HepG2 (cell line): ENCODE measurements at regions not wholly inside any gene's neighbourhood (a gene's known extent, or its start where the extent isn't known, plus 50 kb on each side); places are given as distances from the start of the nearest gene placed in this dataset.

ENCODE experiments used
- ATAC-seq: fragments of 200-7000 bp; cut with Tn5 transposase; 3 replicates; pipeline ENCODE4 v1.9.1; 2020; ENCODE audit warnings: mild to moderate bottlenecking, moderate library complexity
- BruUV-seq: library from RNA; stranded (reverse); fragments of 400-500 nt; replicated peaks from 2 replicates; lab custom pipeline; 2021; lab: Mats Ljungman, UMichigan
- CTCF ChIA-PET: fragments of 300-600 bp; formaldehyde crosslinking; extraction: SDS; loops from one replicate; lab custom pipeline; 2021; ENCODE audit warnings: low total read pairs, inconsistent platforms, low intra/inter-chr PET ratio; lab: Yijun Ruan, JAX
- POLR2A ChIA-PET: fragments of 350-600 bp; sonication (Branson Sonifier 250); formaldehyde crosslinking; loops from one replicate; lab custom pipeline; 2020; ENCODE audit warnings: antibody characterized with exemption, inconsistent platforms; lab: Yijun Ruan, JAX
- DNase-seq: peaks from one replicate; pipeline ENCODE4 v3.0.0-alpha.2; 2015; ENCODE audit warnings: low spot score
- FAIRE-seq: peaks from 3 replicates; lab custom pipeline; 2011; peaks lifted over from hg19 to GRCh38; lab: Jason Lieb, UNC
- H2AFZ ChIP-seq: one replicate; pipeline ENCODE4 v1.6.1; 2011; ENCODE audit warnings: low read length, inconsistent platforms
- H3K27ac ChIP-seq: fragments of 300-600 bp; 3 replicates; pipeline ENCODE4 v1.8.0; 2011; ENCODE audit warnings: mixed run types, mild to moderate bottlenecking, mixed read lengths, low read length, inconsistent platforms; ENCODE audit not compliant: insufficient read depth; ENCODE audit errors: extremely low read length
- H3K27me3 ChIP-seq, 2 experiments: fragments of 200-600 bp in 1 of 2; 2 replicates in 1 of 2; 3 replicates in 1 of 2; pipeline versions ENCODE4 v1.6.0 to v1.8.0; 2011; ENCODE audit warnings: low read length in 2 of 2, mild to moderate bottlenecking in 2 of 2, moderate library complexity in 2 of 2, inconsistent platforms in 1 of 2; ENCODE audit not compliant: insufficient read depth in 2 of 2, control insufficient read depth in 1 of 2
- H3K36me3 ChIP-seq, 2 experiments: fragments of 200-600 bp in 1 of 2; replicated peaks in 1 of 2; 2 replicates in 1 of 2; 3 replicates in 1 of 2; pipeline versions ENCODE4 v1.5.1 to v1.8.0; 2011; ENCODE audit warnings: low read length in 2 of 2, inconsistent platforms in 1 of 2; ENCODE audit not compliant: insufficient read depth in 2 of 2, control insufficient read depth in 1 of 2
- H3K4me1 ChIP-seq: 2 replicates; pipeline ENCODE4 v1.5.1; 2012; ENCODE audit warnings: low read length, inconsistent platforms; ENCODE audit not compliant: insufficient read depth
- H3K4me2 ChIP-seq: 2 replicates; pipeline ENCODE4 v1.6.0; 2011; ENCODE audit warnings: low read depth, low read length, inconsistent platforms
- H3K4me3 ChIP-seq, 3 experiments: fragments of 200-600 bp in 1 of 3; sonication (generic), shearing (Covaris generic) in 1 of 3; replicated peaks in 1 of 3; 2 replicates each; pipeline ENCODE4 v1.5.1; 2011 to 2016; ENCODE audit warnings: low read length in 3 of 3, inconsistent platforms in 2 of 3, low read depth in 2 of 3, mild to moderate bottlenecking in 2 of 3, control low read depth in 1 of 3, mixed read lengths in 1 of 3; ENCODE audit not compliant: insufficient read depth in 1 of 3
- H3K79me2 ChIP-seq: one replicate; pipeline ENCODE4 v1.6.1; 2011; ENCODE audit warnings: low read length, inconsistent platforms; ENCODE audit not compliant: insufficient read depth
- H3K9ac ChIP-seq: 2 replicates; pipeline ENCODE4 v1.6.0; 2011; ENCODE audit warnings: mild to moderate bottlenecking, low read depth, low read length, inconsistent platforms; ENCODE audit not compliant: insufficient read depth
- H3K9me3 ChIP-seq: 2 replicates; pipeline ENCODE4 v1.5.1; 2012; ENCODE audit warnings: mild to moderate bottlenecking, low read length
- H4K20me1 ChIP-seq: 2 replicates; pipeline ENCODE4 v1.6.0; 2011; ENCODE audit warnings: inconsistent platforms, mild to moderate bottlenecking, low read length, moderate library complexity; ENCODE audit not compliant: insufficient read depth
- GPBP1L1 ChIP-seq: sonication (generic); formaldehyde crosslinking; IDR thresholded peaks from 2 replicates; pipeline ENCODE4 v1.5.0; 2020; ENCODE audit warnings: mild to moderate bottlenecking, missing genetic modification reagents
- GTF2F1 ChIP-seq: fragments of 150-350 bp; IDR thresholded peaks from 2 replicates; pipeline ENCODE4 v1.6.1; 2014; ENCODE audit warnings: low read length
- NONO ChIP-seq, 2 experiments: fragments of 450-650 bp in 1 of 2; sonication (generic) in 1 of 2; formaldehyde crosslinking in 1 of 2; IDR thresholded peaks in 1 of 2; conservative IDR thresholded peaks in 1 of 2; 2 replicates each; pipeline versions ENCODE4 v1.6.1 to v1.8.0; 2017 to 2022; ENCODE audit warnings: mild to moderate bottlenecking in 1 of 2, missing genetic modification reagents in 1 of 2, moderate library complexity in 1 of 2
- ZC3H4 ChIP-seq: sonication (generic); formaldehyde crosslinking; IDR thresholded peaks from 2 replicates; pipeline ENCODE4 v1.4.0; 2020; ENCODE audit warnings: missing genetic modification reagents, borderline replicate concordance
- ZFP36L2 ChIP-seq: sonication (generic); formaldehyde crosslinking; IDR thresholded peaks from 2 replicates; pipeline ENCODE4 v1.4.0; 2020; ENCODE audit warnings: missing genetic modification reagents
- ZNF274 ChIP-seq: sonication (generic); formaldehyde crosslinking; IDR thresholded peaks from 2 replicates; pipeline ENCODE4 v1.5.1; 2020; ENCODE audit warnings: mild to moderate bottlenecking, missing genetic modification reagents
- ZNF317 ChIP-seq: sonication (generic); formaldehyde crosslinking; IDR thresholded peaks from 2 replicates; pipeline ENCODE4 v1.5.0; 2020; ENCODE audit warnings: mild to moderate bottlenecking, missing genetic modification reagents
- ZNF33B ChIP-seq: sonication (generic); formaldehyde crosslinking; IDR thresholded peaks from 2 replicates; pipeline ENCODE4 v1.5.1; 2020; ENCODE audit warnings: mild to moderate bottlenecking, missing genetic modification reagents
- ZNF614 ChIP-seq: IDR thresholded peaks from 2 replicates; pipeline ENCODE4 v1.6.1; 2018; ENCODE audit warnings: missing biosample characterization, missing genetic modification reagents, inconsistent platforms, borderline replicate concordance
- WGBS: methylation state at CpG from one replicate; pipeline ENCODE4 v1.1.6; 2017; ENCODE audit warnings: low lambda C conversion rate; 5-methylcytosine and 5-hydroxymethylcytosine counted together
- in situ Hi-C: cut with HindIII; loops from 2 replicates; pipeline ENCODE4 v1.10.0; 2017; ENCODE audit warnings: low pct_unique_long_range_greater_than_20kb; ENCODE audit not compliant: extremely low pct_ligation_motif_present
- intact Hi-C: fragments of 100-400 bp; cut with micrococcal nuclease; formaldehyde crosslinking; loops from one replicate; pipeline ENCODE4 v1.10.0; 2022; ENCODE audit not compliant: unreplicated experiment

GRCh38 chr5:136810261-136810801 lies 445.0 kb upstream of the TRPC7 start:
- no TSS peak for BruUV-seq
- Histone ChIP-seq H3K27me3 (no peaks in the 10 kb centered on the region), H3K4me2 (no peak overlapping the region), H4K20me1 (no peaks in the 10 kb centered on the region)
- 0% methylated on average over 3 of the region's 5 CpGs for WGBS
- no peak for DNase-seq
- TF ChIP-seq NONO (IDR thresholded peaks at IDR 0.05), result no peak
- TF ChIP-seq NONO (CRISPR knock-in tag; conservative IDR thresholded peaks at IDR 0.05), result no peak
- TF ChIP-seq GPBP1L1, result no peak
- no peak for TF ChIP-seq GTF2F1
- TF ChIP-seq ZNF317 (CRISPR knock-in tag), result no peak
- no peak for TF ChIP-seq ZFP36L2 (CRISPR knock-in tag)
- TF ChIP-seq ZC3H4 (CRISPR knock-in tag), result no peak
- TF ChIP-seq ZNF33B (CRISPR knock-in tag), result no peak
- no peak for TF ChIP-seq ZNF614
- TF ChIP-seq ZNF274 (CRISPR knock-in tag), result no peak
- TF ChIP-seq, all 625 proteins: peak for 0
- Histone ChIP-seq H3K4me3 (no peak overlapping the region), H3K9ac (no peak overlapping the region), H3K9me3 (no peaks in the 10 kb centered on the region), H3K4me1 (no peaks in the 10 kb centered on the region), H3K27ac (no peak overlapping the region), H3K36me3 (no peaks in the 10 kb centered on the region), H2AFZ (no peak overlapping the region), H3K79me2 (no peaks in the 10 kb centered on the region)
- in situ Hi-C loops (no loop called here), intact Hi-C loops (no loop called here)
- POLR2A ChIA-PET, result no interaction called here
- CTCF ChIA-PET, result no interaction called here
- no peak for FAIRE-seq
- no peak for ATAC-seq
